Hematopoietic multipotent progenitor cell treated with erythropoietin and hydrocortisone succinate and interleukin-3 and kit ligand, for 4 days (in vitro differentiated cells): ENCODE measurements at regions not wholly inside any gene's neighbourhood (a gene's known extent, or its start where the extent isn't known, plus 50 kb on each side); places are given as distances from the start of the nearest gene placed in this dataset.

Experiments
- DNase-seq: peaks from one replicate; pipeline ENCODE4 v3.0.0-alpha.2; 2015

DNA sequence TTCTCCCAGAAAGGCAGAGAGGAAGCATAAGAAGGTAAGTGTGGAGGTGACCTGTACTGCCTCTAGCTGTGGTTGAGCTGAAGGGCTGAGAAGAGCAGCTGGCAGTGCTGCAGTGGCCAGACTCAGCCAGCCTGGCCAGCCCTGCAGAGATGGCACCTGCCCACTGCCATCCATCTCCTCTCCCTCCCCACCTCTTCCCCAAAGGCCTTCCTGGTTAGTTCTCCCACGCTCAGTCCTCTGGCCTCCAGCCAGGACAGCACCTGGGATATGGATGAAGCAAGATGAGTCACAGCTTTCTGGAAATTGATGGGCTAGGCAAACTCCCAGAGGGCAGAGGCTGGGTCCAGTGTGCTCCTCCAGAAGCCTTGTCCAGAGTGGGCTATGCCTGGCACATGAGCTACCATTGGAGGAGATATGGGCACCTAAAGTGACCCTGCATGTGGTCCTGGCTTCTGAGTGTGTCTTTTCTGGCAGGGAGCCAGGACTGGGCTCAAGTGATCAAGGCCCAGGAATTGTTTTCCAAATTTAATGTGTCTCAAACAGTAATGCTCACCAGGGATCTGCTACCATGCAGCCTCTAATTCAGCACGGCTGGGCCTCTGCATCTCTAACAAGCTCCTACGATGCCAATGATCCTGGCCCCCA is 81.0 kb upstream of the CACUL1 start:
- DNase-seq, result no peak

DNA sequence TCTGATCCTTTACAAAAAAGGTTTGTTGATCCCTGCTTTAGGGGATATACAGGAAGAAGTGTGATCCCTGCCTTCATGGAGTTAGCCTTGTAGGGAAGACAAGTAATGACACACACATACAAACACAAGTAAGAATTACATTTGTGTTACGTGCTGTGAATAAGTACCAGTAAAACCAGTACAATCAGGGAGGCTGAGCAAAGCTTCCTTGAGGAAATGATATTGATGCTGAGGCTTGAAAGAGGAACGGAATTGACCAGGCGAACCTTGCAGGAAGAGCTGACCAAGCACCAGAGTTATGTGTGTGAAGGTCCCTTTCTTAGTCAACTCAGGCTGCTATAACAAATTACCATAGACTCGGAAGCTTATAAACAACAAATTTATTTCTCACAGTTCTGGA is 83.6 kb upstream of the CACUL1 start:
- no peak for DNase-seq

DNA sequence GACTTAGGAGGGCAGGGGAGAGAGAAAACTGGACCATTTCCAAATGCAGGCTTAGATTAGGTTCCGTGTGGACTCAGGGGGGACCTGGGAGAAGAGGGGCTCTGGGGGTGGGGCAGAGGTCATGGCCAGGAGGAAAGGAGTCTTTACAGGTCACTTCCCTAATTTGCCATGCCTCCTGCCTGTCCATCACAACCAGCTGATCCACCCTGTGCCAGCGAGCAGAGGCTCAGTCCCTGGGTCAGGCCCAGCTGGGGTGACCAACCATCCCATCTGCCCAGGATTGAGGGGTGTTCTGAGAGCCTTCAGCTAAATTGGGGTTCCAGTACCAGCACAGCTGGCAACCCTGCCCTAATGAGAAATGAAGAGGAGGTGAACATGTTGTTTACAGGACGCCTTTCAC is 84.6 kb upstream of the CACUL1 start:
- DNase-seq, result no peak

DNA sequence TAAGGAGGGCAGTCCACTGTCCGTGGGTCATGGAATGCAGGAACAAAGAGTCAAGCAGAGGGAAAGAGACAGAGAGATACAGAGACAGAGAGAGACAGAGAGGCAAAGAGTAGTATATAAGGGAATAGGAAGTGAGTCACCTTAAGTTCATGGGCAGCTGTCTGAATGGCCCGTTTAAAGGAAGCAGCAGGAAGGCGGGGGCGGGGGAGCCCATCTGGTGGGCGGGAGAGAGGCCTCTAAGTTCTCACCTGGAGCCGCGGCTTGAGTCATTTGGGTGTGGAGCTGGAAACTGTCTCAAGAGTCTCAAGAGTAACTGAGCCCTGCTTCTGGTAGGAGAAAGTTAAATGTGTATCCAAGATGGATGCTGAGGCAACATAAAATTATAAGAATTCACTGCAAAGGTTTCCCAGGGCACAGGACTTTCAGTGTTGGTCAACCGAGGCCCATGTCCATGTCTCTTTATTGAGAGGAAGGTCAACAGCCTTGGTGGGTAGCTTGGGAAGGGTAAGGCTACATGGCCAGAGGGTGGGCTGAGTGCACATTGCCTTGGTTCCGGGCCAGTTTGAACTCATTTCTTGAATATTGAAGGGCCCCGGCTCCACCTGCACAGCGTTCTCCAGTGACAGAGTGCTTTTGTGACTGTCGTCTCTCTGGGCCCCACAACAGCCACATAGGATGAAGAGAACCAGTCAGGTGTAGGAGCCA is 85.5 kb upstream of the CACUL1 start:
- no peak for DNase-seq

DNA sequence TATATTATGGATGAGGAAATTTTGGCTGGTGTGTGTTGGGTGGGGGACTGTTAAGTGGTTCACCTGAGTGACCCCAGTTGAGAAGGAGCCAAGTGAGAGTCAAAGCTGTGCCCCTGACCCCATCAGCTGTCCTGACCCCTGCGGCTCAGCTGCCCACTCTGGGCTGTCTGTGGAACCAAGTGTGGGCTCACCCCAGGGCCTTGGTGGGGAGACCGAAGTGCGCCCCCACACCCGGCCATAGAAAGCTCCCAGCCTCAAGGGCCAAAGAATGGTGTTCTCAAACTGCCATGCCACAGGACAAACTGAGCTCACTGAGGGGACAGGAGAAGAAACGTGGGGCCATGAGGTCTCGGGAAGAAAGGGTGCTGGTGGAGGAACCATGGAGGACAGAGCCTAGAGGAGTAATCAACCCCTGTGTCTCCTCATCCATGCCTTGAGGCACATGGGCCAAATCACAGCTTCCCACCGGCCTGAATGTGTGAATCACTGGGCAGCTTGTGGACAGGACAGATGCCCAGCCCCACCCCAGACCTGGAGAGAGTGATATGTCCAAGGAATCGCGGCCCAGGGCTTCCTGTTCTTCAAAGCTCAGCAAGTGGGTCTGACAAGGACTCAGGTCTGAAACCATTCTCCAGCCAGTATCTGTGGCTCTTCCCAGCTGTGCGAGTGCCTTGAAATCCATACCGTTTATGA is 86.2 kb upstream of the CACUL1 start:
- no peak for DNase-seq

DNA sequence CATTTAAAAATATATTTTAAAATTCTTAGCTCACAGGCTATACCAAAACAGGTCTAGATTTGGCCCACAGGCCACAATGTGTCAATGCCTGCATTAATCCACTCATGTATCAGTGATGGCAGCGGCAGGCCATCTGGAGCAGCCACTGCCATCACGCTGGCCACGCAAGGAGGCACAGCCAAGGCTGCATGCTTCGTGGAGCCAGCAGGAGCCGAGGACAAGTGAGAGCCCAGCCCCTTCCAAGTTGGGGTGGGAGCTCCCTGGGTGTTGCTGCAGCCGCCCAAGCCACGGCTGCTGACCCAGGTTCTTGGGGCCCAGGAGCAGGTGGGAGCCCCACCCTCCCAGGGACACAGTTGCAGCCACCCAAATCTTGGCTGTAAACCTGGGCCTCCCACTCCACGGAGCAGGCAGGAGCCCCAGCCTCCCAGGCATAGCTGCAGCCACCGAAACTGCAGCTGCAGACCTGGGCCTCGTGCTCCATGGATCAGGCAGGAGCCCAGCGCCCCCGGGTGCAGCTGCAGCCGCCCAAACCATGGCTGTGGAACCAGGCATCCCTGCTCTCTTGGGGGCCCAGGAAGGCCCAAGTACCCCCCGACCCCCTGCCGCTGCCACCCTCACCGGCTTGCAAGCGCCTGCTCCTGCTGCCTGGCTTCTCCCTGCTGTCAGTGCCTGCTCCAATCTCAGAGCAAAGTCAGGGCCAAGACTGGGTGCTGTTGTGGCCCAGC is 87.3 kb upstream of the CACUL1 start:
- no peak for DNase-seq

DNA sequence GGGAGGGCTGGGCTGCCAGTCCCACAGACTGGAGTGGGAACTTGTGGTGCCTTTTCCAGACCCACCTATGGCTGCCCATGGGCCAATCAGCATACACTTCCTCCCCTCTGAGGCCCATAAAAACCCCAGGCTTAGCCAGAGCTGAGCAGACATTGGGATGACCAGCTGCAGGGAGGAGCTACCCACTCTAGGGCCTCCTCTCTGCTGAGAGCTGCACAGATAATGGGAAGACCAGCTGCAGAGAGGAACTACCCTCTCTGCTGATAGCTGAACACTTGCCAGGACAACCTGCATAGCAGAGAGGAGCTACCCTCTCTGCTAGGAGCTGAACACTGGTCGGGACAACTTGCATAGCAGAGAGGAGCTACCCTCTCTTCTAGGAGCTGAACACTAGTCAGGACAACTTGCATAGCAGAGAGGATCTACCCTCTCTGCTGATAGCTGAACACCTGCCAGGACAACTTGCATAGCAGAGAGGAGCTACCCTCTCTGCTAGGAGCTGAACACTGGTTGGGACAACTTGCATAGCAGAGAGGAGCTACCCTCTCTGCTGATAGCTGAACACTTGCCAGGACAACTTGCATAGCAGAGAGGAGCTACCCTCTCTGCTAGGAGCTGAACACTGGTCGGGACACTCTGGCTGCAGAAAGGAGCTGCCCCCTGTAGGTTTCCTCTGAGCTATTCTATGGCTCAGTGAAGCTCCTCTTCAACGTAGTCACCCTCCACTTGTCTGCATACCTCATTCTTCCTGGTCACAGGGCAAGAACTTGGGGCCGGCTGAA is 88.3 kb upstream of the CACUL1 start:
- peak; percentile 8 for DNase-seq

DNA sequence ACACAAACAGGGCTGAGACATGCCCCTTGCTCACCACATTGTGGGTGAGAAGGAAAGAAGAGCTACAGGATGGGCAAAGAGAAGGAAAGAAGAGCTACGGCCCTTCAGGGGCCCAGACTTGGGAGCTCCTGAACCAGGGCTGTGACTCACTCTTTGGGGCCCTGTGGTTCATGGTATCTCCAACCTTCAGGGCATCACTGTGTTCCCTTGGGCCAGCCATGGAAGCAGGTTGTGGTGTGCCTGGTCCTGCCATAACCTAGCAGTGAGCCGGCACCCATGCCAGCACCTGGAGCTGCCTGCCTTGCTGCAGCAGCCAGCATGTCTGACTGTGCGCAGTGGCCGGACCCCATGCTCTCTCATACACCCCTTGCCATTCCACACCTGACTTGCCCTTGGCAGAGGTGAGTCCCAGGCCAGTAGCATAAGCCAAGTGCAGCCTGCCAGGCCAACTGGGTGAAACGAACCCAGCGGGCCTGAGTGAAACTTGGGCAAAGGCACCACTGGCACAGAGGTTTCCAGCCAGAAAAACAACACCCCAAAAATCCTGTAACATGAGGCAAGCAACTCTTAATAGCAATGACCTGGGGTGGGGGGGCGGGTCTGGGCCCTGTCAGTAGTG is 89.0 kb upstream of the CACUL1 start:
- DNase-seq, result no peak

DNA sequence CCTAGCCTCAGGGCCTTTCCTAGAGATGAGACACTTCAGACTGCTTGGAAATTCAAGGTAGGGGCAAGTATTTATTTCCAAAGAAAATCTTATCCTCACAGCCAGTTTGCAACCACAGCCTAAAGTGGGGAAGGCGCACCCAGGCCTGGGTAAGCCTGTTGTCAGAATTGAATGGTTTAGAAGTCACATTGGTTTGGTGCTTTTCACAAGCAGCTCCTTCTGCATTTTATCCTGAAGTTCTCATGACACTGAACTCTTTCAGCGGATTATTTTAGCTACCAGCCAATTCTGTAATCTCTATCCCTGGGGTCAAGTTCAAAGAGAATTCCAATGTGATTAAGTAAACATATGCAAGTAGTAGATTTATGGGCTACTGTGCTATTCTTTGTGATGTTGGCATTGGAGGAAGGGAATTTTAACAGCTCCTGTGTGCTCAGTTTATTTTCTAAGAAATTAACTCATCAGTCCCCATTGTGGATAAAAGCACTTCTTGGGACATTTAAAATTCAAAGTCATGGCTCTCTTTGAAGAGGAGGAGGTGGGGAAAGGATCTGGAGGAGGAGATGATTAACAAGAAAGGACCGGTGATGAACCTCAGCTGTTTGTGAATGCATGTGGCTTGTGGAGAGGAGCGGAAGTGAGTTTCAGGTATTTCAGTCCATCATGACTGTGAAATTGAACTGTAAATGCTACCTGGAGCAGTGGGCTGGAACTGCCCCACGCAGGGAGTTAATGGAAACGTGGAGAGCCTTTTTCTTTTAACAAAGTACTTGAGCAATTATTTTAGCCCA is 90.2 kb upstream of the CACUL1 start:
- no peak for DNase-seq

DNA sequence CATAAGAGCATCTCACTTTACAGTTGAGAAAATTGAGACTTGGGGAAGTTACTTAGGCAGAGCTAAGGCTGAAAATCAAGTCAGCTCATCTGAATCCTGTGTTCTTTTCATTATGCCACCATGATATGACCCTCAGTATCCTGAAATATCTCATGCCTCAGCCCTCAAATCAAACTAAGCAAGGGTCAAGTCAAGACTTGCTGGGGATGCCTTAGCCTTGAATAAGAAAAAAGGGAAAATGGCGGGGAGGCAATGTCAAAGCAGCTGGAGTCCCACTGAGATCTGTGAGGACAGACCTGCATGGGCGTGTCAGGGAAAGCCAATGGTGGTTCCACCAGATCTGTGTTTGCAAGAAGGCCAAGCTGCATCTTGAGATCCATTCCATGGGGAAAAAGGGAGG is 91.0 kb upstream of the CACUL1 start:
- DNase-seq, result no peak

DNA sequence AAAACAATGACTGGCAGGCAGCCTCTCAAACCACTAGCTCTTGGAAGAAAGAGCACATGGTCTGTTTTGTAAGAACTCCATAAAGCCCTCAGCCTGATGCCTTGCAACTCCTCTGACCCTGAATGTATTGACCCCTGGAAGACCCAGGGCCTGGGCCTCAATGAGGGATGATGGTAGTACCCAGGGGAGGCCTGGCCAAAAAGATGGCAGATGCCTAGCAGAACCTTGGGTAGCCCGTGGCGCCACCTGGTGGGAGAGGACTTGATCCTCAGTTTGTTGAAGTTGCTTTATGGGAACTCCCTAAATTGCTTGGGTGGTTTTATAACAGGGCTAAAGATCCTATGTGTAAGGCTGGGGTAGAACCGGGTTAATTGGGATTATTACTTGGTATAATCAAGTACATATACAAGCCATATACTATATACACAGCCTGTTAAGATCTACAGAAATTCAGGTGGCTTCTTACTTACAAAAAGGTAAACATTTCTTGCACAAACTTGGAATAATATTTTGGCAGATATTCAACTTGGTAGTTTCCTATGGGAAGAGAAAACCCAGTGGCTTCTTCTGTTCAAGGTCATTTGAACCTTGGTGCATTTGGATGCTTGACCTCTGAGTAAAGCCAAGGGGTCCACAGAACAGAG is 95.8 kb upstream of the CACUL1 start:
- peak; percentile 84 for DNase-seq

DNA sequence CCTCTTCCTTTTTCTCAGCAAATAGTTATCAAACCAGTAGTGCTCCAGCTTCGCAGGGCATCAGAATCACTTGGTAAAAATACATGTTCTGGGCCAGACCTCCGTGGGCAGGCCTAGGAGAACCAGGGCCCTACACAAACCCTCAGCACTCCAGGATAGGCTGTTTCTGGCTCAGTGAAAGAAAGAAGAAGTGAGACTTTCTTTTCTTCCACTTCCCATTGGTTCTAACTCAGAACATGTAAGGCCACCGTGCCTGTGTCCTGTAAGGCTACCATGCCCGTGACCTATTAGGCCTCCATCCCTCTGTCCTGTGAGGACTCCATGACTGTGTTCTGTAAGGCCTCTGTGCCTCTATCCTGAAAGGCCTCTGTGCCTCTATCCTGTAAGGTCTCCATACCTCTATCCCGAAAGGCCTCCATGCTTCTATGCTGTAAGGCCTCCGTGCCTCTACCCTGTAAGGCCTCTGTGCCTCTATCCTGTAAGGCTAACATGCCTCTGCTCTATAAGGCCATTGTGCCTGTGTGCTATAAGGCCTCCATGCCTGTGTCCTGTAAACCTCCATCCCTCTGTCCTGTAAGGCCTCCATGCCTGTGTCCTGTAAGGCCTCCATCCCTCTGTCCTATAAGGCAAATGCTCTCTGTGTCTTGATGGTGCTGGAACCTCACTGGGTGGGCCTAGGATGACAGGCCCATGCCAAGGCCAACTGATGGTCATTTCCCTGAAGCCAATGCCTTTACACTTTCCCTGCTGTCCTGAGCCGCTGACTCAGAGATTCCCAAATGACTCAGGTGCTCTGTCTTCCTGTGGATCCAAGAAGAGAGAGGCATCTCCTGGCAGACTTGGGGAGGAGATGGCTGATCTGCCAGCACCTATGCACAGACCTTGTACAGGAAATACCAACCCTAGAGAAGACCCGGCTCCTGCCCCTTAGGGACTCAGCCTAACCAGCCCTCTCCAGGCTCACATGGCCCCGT is 96.6 kb upstream of the CACUL1 start:
- no peak for DNase-seq

DNA sequence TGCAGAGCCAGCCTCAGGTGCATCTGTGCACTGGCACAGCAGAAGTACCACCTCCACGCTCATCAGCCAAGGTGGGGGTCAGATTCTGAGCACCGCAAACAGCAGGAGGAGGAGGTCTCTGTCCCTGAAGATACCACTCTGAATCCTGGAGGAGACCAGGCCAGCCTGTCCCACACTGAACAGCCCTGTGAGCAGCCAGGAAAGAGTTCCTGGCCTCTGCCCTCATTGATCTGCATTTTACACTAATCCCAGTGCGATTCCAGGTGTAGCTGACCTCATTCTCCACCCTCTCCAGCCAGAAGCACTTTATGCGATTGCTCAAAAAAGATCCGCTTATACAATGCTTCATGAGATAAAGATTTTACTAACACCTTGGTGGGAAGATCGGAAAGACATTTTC is 99.1 kb upstream of the CACUL1 start:
- DNase-seq, result no peak

DNA sequence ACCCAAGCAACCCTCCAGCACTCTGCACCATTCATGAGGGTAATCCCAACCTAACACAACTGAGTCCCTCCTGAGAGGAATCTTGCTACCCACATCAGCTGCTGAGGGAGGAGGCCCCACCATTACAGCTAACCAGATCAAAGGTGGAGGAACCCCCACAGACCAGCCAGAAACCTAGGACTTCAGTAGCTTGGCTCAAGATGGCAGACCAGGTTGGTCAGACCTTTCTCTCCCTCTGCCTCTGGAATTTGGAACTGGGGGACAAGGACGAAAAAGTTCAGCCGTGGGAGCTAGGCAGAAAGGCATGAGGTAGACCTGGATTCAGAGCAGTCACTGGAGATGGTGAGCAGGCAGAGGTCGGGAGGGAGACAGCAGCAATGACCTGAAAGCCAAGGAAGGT is 101.3 kb upstream of the CACUL1 start:
- DNase-seq, result no peak

DNA sequence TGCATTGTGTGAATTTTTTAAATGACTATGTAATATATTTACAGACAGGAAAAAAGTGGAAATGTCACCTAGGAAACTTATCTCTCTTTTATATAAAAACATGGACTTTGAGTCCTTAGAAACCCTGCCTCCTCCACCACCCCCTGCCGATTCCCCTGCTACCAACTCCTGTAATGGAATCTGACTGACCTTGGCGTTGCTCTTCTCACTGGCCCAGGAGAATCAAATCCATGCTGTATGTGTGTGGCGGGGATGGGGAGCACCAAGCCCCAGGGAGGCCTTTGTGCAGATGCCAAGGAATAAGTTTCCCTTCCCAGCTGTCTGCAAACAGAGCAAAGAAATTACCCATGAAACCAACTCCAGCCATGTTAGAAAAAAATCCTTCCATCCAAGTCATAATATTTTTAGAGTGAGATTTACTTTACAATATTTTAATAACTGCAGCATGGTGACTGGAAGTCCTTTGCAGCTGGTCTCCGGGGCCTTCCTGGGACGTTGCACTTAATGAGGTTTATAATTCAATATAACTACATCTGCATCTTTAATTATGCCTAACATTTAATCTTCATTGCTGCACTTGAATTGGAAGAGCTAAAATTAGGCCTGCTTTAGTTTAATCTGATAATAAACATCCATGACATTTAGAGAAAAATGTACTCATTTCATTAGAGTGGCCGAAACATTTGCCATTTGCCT is 111.4 kb upstream of the CACUL1 start:
- no peak for DNase-seq

DNA sequence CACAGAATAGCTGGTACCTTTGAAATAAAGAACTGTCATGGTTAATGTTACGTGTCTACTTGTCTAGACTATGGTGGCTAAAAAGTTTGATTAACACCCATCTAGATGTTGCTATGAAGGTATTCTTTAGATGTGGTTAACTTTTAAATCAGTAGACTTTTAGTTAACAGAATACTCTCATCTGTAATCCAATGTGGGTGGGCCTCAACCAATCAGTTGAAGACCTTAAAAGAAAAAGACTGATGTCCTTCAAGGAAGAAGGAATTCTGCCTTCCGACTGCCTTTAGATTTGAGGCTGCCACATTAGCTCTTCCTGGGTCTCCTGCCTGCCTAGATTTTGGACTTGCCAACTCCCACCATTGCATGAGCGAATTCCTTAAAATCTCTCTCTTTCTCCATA is 113.0 kb upstream of the CACUL1 start:
- no peak for DNase-seq

DNA sequence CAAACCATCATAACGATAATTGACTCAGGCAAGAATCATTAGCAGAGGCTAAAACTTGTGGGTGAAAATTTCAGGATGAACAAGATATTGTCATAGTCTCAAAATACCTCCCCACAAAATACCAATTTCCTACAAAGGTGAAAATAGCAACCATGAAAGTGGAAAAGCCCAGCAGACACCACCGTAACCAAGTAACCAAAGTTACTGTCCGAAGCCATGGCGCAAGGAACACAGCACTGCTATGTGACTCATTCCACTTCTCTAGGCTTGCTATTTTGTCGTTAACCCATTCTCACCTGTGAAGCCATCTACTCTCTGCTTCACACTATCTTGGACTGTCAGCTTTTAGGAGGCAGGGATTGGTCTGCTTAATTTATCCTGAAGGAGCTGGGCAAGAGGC is 113.8 kb upstream of the CACUL1 start:
- DNase-seq, result no peak

DNA sequence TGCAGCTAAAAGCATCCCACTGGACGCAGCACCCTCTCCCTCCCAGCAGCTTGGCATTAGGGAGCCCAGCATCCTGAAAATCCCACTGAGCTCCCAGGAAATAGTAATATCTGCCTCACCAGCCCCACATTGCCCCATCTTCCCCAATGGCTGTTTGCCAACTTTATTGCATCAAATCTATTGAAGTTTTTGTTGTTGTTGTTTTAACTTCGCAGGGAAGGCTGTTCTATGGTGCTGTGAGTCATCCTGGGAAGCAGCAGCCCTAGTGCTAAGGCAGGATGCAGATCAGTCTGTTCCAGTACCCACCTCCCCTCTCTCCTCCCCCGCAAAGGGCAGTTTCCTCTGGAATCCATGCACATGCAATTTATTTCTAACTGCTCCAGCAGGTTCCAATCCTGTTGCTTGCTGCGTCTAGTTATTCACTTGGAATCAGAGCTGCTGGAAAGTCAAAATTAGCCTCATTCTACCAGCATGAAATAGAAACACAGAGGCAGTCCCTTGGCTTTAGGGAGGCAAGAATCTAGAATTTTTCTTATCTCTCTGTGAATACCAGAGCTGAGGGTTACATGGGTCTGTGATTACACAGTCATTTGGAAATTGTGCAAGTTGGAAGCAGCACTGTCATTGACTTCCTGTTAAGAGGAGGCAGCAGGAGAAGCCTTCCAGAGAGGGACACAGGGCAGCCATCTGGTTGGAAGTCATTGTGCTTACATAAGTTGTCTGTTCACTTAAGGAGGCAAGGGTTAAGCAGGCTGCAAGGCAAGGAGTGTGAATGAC is 115.9 kb upstream of the CACUL1 start:
- peak; percentile 66 for DNase-seq
